ENCODE measurements at regions not wholly inside any gene's neighbourhood (a gene's known extent, or its start where the extent isn't known, plus 50 kb on each side); places are given as distances from the start of the nearest gene placed in this dataset.

DNA sequence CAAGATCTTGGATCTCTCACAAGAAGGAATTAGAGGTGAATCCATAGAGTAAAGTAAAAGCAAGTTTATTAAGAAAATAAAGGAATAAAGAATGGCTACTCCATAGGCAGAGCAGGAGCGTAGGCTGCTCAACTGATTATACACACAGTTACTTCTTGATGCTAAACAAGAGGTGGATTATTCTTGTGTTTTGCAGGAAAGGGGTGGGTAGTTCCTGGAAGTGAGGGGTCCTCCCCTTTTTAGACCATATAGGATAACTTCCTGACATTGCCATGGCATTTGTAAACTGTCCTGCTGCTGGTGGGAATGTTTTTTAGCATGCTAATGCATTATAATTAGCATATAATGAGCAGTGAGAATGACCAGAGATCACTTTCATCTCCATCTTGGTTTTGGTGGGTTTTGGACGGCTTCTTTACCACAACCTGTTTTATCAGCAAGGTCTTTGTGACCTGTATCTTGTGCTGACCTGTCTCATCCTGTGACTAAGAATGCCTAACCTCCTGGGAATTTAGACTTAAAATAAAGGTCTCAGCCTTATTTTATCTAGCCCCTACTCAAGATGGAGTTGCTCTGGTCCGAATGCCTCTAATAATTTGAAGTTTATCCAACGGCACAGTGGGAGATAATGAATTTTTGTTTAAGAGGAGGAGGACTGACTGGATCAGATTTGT lies 165.7 kb upstream of the DMRT1 start:
- DNase-seq = no peak

DNA sequence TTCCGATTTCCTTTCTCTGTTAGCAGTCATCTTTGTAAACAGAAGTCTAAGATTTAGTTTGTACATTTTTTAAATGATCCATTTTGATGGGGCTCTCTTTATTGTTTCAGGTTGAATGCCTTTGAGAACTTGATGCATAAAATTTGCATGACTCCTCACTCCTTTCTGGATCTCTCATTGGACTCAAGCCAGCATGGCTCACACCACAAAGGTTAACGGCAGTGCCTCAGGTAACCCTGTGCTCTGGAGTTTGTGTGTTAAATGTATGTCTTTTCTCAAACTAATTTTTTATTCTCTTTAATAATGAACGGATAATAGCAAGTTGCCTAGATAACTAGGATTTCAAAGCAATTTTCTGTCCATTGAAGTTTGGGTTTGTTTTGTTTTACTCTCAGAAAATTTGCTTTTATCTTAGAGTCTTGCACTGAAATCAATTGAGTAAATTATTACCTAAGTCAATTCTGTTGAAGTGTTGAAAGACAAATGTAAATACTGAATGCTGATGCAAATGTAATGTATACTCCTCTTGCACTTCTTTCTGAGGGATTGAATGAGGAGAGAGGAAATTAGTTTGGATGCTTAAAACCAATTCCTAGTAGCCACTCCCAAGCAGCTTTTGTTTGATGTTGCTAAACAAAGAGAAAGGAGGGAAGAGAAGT lies 164.6 kb upstream of the DMRT1 start:
- no peak for DNase-seq

DNA sequence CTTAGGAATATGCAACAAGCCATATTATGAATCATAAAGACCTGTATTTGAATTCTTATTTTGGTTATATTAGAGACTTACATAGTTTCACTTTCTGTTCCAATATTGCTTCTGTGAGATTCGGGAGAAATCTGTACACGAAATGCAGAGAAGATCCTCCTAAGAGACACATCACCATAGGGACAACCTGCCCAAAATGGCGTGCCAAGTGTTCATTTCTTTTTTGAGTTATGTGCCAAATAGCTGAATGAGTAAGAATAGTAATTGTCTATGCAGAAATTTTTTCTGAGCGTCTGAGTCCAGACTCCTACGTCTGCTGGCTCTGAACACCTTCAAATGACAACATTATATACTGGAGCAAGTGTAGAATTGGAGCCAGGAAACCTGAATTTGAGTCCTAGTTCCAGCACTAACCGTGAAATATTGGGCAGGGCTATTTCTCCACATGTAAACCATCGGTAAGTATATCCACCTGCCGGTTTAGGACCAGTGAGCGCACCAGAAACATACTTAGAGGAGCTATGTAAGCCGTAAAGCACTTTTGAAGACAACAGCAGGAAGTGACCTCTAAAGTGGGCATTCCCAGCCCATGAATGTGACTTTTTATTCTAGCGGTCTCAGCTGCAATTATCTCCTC lies 163.9 kb upstream of the DMRT1 start:
- no peak for DNase-seq

DNA sequence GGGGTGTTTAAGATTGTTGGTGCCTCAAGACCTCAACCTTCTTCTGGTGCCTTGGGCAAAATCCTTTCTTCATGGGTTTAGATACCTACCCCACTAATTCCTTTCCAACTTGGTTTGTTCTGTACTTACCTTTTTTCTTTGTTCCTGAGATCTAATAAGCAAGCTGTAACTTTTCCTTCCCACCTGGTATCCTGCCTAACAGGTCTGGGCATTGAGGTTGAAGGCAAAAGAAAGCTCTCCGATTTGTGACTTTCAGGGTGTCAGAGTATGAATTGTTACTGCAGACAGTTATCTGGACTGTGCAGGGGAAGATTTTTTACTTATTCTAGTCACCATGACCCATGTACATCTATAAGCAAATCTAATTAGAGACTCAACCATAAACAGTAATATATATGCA lies 162.6 kb upstream of the DMRT1 start:
- no peak for DNase-seq

DNA sequence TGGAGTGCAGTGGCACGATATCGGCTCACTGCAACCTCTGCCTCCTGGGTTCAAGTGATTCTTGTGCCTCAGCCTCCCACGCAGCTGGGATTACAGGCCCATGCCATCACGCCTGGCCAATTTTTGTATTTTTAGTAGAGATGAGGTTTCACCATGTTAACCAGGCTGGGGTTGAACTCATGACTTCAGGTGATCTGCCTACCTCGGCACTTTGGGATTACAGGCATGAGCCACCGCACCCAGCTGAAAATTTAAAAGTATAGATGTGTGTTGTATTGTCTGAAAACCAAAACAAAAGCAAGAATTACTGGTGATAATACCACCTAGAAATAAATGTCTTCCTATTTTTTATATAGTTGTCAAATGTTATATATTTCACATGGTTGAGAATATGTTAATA lies 162.0 kb upstream of the DMRT1 start:
- DNase-seq = no peak

DNA sequence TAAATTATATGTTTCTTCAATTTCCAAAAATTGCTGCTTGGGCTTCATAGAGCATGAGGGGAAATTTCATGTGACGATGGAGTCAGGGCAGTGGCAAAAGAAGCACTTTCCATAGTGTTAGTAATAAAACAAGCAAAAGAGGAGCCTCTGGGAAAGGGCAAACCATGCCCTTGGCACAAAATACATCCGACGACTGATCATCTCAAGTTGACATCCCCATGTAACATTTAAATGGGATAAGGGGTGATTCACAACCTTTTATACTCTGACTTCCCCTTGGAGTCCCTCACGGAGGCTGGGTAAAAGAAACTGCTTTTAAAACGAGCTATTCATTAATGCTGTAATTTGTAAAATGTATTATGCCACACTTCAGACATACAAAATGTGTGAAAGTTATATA lies 161.4 kb upstream of the DMRT1 start:
- DNase-seq = no peak

DNA sequence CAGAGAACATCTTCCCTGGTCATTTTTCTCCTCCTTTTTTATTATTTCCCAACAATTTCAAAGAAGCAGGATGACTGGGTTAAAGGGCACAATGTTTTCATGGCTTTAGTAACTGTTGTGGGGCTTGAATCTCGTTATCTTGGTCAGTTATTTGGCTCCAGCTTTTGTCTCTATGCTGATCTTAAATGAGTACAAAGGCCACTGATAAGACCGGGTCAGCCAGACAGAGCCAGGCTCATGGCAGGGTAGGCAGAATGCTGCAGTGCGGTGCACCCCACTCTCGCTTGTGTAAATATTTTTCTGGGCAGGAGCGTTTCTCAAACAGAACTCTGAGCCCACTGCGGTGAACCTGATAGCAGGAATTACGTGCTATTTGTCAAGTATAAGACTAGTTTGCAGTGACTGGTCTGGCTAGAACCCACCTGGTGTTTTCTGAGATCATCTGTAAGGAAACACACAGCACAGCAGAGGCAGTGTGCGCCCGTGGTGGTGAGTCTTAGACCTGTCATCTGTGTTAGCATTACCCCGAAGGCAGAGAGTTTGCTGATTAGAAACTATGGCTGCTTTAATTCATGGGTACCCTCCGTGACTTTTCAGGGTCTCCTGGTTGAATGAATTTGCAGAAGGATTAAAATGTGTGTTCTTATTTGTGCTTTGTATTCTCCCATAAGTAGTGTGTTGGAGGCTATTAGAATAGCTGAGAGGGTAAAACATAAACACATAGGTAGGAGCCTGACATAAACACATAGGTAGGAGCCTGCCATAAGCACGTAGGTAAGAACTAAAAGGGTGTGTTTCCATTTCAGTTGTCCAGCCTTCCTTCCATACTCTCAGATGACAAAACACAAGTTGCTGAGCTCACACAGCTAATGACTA lies 158.6 kb upstream of the DMRT1 start:
- no peak for DNase-seq

DNA sequence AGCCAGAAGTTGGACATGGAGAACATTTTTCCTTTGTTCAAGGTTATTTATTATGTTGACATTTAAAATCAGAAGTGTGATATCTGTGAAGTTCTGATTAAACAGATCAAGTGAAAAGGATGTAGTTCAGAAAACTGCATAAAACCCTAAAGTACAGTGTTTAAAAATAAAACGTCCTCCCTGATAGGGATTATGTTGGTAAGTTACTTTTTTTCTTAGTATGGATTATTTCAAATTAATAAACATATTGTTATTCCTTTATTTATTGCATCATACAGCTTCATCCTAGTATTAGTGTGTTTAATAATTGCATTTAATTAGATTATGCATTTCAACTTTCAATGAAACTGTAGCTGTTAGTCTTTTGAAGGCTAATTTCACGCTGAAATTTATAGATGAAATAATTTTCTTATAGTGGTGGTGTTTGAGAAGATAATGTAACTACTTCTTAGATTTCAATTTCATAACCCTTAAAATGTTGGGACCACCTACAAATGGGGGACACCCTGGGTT lies 157.9 kb upstream of the DMRT1 start:
- DNase-seq = no peak

DNA sequence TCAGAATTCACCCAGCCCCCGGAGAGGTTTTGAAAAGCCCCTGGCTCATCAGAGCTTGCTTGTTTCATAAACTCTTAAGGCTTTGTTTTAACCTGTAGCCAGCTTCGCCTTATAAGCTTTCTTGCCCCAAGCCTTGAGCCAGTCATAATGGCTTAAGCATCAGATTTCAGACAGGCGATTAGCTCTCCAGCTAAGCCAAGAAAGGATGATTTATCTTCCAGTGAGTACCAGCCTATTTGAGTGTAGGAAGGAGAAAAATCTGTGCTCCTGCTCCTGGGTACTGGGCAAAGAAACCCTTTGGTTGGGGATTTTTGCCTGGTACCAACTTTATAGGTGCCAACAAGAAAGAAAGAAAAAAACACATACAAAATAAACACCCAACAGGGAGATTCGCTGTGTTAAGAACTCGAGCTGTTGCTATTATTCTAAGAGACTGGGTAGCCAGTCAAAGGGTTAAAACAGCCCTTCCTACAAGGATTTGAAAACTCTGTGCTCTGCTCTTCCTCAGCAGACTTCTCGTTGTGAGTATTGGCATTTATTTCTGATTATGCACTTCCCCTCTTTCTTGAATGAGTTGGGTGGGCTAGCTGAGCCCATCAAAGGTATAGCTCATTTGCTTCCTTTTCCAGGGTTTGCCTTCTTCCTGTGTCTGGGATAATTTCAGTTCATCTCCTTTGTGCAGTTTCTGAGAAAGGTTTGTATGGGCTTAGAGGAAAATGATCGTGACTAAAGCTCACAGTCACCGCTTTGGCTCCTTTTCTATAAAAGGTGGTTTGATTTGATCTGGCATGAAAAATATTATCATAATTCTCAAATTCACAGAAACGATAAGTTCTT lies 157.2 kb upstream of the DMRT1 start:
- DNase-seq = no peak

DNA sequence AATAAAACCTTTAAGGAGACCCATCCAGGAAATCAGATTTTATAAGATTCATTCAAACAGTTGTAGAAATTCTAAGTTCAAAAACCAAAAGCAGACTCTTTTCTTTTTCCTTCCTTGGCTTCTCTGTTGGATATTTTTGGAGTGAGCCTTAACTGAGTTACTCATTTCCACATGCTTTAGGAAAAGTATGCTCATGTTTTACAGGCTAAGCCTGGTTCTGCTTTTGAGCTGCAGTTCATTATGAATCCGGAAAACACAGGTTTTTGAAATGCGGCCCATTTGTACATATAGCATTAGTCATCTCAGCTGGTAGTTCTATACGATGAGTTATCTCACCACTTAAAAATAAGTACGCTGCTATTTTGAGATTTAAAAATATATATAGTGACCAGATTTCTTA lies 156.6 kb upstream of the DMRT1 start:
- DNase-seq = peak in 1 of 2 donors; percentile 7

DNA sequence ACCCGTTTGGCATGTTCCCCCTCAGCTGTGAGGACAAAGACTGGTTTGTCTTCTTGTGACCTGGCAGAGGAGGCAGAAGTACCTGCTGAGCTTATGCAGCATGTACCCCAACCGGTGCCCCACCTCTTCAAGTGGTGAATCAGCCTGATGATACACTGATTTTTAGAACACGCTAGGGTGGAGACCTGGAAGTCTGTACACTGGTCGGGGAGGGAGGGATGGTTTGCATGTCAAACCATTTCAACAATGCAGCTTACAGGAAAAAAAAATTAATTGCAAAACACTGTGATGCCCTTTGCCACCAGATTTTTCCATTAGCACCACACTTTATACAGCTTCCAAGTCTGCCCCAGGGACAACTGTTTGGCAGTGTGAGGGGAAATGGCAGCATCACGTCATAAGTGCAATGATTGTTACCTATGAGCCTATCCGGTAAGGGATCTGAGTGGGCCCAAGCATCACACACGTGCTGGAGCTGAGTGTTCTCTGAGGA lies 155.1 kb upstream of the DMRT1 start:
- DNase-seq = no peak

DNA sequence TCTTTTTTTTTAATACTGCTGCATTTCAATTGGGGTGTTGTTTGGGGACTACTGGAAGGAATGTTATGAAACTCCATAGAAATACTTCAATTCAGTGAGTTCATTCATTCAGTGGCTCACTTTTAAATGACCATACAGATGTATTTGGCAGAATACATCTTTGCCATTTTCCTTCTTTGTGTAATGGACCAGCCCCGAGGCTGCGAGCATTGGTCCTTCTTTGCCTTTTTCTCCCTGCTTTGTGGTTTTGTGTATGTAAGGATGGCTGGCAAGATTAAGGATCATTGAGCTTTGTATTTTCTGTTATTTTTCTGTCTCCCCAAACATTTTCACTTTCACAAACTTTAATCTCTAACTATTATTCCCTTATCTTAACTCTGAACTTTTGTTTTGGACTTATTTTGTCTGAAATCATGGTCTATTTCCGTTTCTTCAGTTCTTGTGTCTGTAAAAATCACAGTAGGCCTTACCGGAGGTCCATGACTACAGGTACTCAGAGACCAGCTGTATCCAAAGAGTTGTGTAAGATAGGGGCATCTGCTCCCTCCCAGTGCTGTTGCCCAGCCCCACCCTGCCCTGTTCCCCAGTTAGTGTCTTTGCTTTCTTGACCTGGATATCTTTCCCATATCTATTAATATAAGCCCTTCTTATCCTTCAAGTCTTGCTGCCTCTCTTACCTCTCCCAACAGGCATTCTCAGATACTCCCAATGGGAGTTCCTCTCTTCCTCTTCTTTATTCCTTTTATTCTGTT lies 154.3 kb upstream of the DMRT1 start:
- DNase-seq = no peak

DNA sequence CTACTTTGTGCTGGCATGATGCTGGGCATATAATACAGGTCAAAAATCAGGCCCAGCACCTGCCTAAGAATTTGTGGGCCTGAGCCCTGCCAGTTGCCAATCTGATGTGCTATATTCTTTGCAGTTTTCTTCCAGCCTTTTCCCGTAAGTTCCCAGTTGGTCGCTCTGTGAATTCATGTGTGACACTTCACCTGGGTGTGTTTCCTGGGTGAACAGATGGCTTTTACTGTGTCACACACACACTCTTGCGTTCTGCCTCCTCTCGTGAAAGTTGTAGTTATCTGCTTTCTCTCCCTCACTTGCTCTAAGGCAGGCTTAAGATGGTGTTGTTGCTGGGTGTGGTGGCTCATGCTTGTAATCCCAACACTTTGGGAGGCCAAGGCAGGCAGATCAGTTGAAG lies 153.5 kb upstream of the DMRT1 start:
- no peak for DNase-seq

DNA sequence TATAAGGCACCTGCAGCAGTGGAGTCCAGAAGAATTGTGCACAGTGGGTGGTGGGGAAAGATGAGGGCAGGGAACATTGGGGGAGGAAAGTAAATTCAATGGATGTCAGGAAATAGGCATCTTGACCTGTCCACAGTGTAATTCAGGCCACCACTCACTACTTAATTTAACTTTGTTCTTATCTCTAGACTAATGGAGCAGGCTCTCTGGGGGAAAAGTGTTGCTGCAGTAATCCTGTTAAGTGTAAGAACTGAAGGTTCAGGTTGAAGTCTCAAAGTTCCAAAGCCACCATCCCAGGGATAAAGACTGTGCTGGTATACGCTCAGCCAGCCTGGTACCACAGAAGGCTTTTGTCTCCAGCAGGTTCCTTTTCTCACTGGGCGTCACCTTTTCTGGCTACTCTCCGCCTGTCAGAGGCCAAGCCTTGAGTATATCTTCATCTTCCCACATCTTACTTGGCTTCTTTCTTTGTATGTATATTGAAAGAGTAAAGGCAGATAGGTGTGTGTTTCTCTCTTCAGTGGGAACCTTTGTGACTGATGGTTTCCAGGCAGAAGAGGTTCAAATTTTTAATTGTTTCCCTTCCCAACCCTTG lies 150.9 kb upstream of the DMRT1 start:
- no peak for DNase-seq

DNA sequence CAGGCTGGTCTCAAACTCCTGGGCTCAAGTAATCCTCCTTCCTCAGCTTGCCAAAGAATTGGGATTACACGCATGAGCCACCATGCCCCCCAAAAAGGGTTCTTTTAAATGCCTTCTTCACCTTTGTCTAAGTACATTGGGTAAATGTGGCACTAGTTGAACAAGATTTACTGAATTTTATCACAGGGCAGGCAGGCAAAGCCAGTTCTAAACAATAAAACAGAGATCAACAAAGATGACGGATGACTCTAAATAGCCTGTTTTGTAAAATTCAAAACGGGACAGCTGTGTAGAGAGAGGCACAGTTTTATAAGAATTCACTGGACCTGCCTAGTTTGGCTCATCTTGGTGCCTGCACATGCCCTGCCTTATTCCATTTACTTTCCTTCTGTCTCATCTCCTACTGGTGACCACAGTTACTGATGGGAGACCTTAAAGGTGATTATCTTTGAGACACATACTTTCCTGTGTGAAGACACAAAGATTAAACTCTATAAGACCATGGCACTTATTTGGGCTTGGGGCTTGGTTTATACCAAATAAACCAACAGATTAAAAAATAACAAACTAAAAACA lies 149.6 kb upstream of the DMRT1 start:
- DNase-seq = no peak

DNA sequence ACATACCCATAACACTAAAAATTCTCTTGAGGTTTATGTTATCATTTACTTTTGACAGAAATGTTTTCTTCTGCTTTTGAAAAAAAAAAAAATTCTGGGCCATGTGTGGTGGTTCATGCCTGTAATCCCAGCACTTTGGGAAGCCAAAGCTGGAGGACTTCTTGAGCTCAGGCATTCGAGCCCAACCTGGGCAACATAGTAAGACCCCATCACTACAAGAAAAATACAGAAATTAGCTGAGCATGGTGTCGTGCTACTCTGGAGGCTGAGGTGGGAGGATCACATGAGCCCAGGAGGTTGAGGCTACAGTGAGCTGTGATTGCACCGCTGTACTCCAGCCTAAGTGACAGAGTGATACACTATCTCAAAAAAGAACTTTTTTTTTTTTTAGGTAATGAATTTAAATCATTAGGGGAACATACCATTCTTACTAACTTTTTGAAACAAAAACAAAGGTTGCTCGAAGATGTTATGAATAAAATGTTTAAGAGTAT lies 148.8 kb upstream of the DMRT1 start:
- no peak for DNase-seq

DNA sequence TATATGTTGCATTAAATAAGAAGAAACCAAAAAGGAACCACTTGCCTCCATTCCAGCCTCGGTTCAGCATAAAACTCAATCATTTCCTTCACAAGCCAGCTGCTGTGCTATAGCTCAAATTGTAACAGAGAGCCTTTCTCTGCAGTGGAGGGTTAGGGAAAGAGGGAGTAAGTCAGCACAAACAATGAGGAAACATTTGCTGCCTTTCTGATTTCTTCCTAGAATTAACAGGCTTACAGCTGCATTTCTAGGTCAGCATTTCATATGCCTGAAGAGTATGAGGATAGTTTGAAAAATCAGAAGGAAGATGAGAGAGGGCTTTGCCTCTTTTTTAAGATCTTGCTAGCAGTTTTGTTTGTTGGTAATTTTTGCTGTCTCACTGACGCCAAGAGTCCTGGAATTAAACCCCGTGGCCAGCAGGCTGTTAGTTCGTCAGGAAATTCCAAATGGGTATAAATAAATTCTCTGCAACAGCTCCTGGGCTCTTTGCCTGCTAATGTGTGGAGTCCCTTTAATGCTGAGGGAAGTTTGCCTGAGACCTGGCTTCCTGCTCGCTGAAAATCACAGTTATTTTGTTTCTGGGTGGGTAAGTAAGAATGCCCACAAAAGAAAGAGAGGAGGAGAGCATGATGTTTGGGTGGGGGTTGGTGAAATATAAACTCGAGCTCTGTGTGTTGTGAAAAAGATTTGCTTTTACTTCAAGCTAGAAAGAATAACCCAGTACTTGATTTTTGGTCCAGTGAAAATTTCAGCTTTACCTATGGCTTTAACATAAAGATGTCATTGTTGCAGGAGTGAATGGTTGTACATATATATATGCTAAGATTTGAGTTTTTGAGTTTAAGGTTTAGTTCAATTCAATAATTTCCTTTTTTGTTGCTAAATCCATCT lies 148.1 kb upstream of the DMRT1 start:
- DNase-seq = no peak

DNA sequence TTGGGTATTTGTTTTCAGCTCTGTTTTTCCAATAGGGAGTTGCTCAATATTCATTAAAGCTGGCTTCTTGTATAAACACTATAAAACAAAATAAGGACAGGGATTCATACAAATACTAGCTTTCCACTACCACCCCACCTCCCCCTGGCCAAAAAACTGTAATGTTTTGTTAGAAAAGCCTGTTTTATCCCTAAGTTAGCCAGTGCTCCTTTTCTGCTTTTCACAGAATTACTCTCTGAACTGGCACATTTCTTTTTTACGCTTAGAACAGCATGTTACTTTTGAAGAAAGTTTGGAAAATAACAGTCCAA lies 147.4 kb upstream of the DMRT1 start:
- DNase-seq = no peak

DNA sequence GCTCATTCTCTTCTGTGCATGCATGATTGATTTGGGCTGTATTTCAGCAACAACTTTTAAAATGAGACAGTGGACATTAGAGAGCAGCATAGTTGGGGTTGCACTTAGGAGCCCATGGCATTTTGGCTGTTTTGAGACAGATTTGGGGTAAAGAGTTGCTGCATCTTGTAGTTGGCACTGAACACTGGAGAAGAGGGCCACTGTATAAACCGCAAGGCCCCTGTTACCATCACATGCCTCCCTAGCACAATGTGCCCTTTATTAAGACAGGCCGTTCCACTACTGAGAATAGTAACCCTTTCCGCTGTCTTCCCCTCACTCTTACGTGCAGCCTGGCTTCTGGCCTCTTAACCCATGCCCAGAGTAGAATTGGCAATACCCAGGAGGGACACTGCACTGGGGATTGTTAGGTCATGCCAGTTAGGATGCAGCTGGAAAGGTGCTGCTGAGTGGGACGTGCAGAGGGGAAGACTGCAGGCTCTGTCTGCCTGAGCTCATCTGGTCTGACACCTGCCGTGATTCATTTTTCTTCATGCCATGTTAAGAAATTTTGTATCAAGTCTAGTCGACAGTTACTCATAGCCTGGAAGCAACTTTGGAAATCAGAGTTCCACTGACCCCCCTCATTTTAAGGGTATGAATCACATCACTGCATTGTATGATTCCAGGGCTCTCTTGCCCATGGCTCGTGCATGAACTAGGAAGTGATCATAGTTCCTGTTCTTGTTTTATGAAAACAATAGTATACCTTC lies 146.9 kb upstream of the DMRT1 start:
- no peak for DNase-seq

Measured in CD4-positive, alpha-beta T cell treated with Interleukin-1 beta for 1 hour (primary cell).